GM06990 (cell line): ENCODE measurements at regions not wholly inside any gene's neighbourhood (a gene's known extent, or its start where the extent isn't known, plus 50 kb on each side); places are given as distances from the start of the nearest gene placed in this dataset.

Experiments
- DNase-seq: peaks from one replicate; pipeline ENCODE4 v3.0.0-alpha.2; 2011; ENCODE audit not compliant: insufficient read length; ENCODE audit errors: extremely low read depth
- H3K27me3 ChIP-seq: replicated peaks from 2 replicates; pipeline ENCODE4 v1.6.0; 2011; ENCODE audit warnings: low read length; ENCODE audit not compliant: control insufficient read depth, insufficient read depth
- H3K36me3 ChIP-seq: 2 replicates; pipeline ENCODE4 v1.5.1; 2011; ENCODE audit warnings: low read length; ENCODE audit not compliant: control insufficient read depth, insufficient read depth
- H3K4me3 ChIP-seq: replicated peaks from 2 replicates; pipeline ENCODE4 v1.5.1; 2011; ENCODE audit warnings: low read depth, mild to moderate bottlenecking, control low read depth, low read length
- TF ChIP-seq, protein P1 (sequence below): IDR thresholded peaks from 2 replicates; pipeline ENCODE4 v1.5.1; 2011; ENCODE audit warnings: low read length, control low read depth, mild to moderate bottlenecking, inconsistent platforms; ENCODE audit not compliant: insufficient read depth, poor library complexity, severe bottlenecking

- TF ChIP-seq, protein P1, sequence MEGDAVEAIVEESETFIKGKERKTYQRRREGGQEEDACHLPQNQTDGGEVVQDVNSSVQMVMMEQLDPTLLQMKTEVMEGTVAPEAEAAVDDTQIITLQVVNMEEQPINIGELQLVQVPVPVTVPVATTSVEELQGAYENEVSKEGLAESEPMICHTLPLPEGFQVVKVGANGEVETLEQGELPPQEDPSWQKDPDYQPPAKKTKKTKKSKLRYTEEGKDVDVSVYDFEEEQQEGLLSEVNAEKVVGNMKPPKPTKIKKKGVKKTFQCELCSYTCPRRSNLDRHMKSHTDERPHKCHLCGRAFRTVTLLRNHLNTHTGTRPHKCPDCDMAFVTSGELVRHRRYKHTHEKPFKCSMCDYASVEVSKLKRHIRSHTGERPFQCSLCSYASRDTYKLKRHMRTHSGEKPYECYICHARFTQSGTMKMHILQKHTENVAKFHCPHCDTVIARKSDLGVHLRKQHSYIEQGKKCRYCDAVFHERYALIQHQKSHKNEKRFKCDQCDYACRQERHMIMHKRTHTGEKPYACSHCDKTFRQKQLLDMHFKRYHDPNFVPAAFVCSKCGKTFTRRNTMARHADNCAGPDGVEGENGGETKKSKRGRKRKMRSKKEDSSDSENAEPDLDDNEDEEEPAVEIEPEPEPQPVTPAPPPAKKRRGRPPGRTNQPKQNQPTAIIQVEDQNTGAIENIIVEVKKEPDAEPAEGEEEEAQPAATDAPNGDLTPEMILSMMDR, result no peak
- Histone ChIP-seq H3K36me3 (no peaks in the 10 kb centered on the region), H3K27me3 (no peaks in the 10 kb centered on the region; the same call in 1 of the 2 replicates), H3K4me3 (no peak overlapping the region)
- no peak for DNase-seq
Observed at GRCh38 chr14:78104160-78104559, 66.0 kb upstream of the NRXN3 start.

- Histone ChIP-seq H3K4me3 (no peak overlapping the region), H3K27me3 (no peaks in the 10 kb centered on the region; the same call in 1 of the 2 replicates), H3K36me3 (no peaks in the 10 kb centered on the region)
- TF ChIP-seq, protein P1, result no peak
- DNase-seq, result no peak
Observed at GRCh38 chr14:78104655-78105054, 65.5 kb upstream of the NRXN3 start.

DNA sequence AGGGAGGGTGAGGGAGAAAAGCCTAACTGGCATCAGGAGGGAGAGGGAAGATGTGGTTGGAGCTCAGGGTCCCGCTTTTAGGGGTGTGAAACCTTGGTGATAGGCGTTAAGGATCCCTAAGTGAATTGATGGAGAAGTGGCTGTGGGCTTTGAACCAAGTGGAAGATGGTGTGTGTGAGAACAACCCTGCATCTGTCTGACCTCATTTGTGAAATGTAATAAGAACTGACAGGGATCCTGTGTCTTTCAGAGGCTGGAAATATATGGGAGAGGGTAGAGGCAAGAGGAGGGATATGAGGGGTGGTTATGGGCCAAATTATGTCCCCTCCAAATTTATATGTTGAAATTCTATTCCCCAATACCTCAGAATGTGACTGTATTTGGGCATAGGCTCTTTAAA is 63.8 kb upstream of the NRXN3 start:
- TF ChIP-seq, protein P1, result no peak
- no peak overlapping the region for H3K4me3 ChIP-seq
- no peak for DNase-seq
- H3K36me3 ChIP-seq, result no peaks in the 10 kb centered on the region
- no peaks in the 10 kb centered on the region; the same call in 1 of the 2 replicates for H3K27me3 ChIP-seq

GRCh38 chr14:78107166-78107565 is 63.0 kb upstream of the NRXN3 start:
- Histone ChIP-seq H3K27me3 (no peaks in the 10 kb centered on the region; the same call in 1 of the 2 replicates), H3K4me3 (no peak overlapping the region), H3K36me3 (no peaks in the 10 kb centered on the region)
- DNase-seq, result no peak
- TF ChIP-seq, protein P1, result no peak

DNA sequence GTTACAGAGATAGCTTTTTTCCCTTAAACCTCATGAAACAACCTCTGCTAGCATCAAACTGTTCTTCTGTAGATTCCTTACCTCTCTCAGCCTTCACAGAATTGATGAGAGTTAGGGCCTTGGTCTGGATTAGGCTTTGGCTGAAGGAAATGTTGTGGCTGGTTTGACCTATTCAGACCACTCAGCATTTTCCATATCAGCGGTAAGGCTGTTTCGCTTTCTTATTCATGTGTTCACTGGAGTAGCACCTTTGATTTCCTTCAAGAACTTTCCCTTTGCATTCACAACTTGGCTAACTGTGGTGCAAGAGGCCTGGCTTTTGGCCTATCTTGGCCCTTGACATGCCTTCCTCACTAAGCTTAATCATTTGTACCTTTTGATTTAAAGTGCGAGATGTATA is 50.7 kb upstream of the NRXN3 start:
- no peak overlapping the region for H3K4me3 ChIP-seq
- H3K36me3 ChIP-seq, result no peaks in the 10 kb centered on the region
- no peaks in the 10 kb centered on the region for H3K27me3 ChIP-seq
- TF ChIP-seq, protein P1, result no peak
- DNase-seq, result no peak
